AG09319 (cell line): ENCODE measurements at regions not wholly inside any gene's neighbourhood (a gene's known extent, or its start where the extent isn't known, plus 50 kb on each side); places are given as distances from the start of the nearest gene placed in this dataset.

Experiments used
- DNase-seq: peaks from one replicate; pipeline ENCODE4 v3.0.0-alpha.2; 2010; ENCODE audit warnings: low read depth; ENCODE audit errors: extremely low read depth
- TF ChIP-seq, protein P1 (sequence below): IDR thresholded peaks from 2 replicates; pipeline ENCODE4 v1.5.1; 2011; ENCODE audit warnings: low read depth, mild to moderate bottlenecking, inconsistent platforms, low read length, moderate library complexity

DNA sequence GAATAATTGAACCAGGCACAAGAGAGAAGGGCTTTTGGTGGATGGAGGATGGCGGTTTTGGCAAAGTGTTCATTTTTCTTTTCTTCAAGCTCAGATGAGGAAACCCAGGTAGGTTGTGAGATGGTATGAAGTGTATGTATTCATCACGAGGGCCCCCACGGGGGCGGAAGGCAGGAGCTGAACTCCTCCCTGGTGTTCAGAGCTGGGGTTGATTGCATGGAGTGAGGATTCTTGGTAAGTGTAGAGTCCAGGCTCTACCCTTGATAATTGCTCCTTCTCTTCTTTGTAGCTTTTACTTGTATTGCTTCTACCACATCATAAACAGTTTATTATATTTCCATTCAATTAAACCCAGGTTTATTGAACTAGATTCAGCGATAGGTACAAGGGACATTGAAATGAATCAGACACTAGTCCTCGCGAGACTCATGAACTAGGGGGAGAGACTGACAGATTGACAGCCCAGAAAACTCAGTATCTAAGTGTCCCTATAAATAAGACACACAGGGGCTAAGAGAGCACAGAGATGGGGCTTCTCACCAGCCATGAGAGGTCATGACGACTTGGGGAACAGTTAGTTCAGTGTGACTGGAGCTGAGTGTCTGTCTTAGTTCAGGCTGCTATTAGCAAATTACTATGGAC is 116.7 kb upstream of the KLF4 start:
- TF ChIP-seq, protein P1, sequence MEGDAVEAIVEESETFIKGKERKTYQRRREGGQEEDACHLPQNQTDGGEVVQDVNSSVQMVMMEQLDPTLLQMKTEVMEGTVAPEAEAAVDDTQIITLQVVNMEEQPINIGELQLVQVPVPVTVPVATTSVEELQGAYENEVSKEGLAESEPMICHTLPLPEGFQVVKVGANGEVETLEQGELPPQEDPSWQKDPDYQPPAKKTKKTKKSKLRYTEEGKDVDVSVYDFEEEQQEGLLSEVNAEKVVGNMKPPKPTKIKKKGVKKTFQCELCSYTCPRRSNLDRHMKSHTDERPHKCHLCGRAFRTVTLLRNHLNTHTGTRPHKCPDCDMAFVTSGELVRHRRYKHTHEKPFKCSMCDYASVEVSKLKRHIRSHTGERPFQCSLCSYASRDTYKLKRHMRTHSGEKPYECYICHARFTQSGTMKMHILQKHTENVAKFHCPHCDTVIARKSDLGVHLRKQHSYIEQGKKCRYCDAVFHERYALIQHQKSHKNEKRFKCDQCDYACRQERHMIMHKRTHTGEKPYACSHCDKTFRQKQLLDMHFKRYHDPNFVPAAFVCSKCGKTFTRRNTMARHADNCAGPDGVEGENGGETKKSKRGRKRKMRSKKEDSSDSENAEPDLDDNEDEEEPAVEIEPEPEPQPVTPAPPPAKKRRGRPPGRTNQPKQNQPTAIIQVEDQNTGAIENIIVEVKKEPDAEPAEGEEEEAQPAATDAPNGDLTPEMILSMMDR, result no peak
- no peak for DNase-seq

DNA sequence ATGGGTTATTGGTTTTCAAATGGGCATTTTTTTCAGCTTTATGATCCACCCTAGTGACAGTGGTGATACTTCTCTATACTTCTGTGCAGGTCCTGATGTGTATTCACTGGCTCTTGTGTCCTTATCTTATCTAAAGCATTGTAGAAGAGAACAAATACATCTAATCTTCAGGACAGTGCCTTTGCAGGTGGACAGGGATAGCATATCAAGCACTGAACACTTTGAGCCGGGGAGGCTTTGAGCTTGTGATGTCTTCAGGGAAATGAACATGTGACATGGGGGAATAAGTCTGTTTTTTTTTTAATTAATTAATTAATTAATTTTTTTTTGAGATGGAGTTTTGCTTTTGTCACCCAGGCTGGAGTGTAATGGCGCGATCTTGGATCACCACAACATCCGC is 115.5 kb upstream of the KLF4 start:
- TF ChIP-seq, protein P1, result no peak
- no peak for DNase-seq

DNA sequence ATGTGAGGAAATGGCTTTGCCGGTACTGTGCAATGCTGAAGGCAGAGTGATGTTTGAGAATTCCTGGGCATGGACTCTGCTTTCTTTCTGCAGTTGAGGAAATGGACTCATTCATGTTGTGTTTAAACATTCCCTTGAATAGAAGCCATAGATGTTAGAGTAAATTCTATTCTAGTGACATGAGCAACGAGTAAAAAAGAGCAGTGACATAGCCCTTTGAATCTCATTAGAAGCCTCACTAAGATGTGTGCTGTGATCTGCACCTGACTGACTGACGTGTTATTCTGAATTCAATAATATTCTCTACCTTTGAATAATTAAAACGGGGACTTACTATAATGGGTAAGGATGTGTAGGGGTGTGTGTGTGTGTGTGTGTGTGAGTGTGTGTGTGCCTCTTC is 113.7 kb upstream of the KLF4 start:
- TF ChIP-seq, protein P1, result no peak
- no peak for DNase-seq

DNA sequence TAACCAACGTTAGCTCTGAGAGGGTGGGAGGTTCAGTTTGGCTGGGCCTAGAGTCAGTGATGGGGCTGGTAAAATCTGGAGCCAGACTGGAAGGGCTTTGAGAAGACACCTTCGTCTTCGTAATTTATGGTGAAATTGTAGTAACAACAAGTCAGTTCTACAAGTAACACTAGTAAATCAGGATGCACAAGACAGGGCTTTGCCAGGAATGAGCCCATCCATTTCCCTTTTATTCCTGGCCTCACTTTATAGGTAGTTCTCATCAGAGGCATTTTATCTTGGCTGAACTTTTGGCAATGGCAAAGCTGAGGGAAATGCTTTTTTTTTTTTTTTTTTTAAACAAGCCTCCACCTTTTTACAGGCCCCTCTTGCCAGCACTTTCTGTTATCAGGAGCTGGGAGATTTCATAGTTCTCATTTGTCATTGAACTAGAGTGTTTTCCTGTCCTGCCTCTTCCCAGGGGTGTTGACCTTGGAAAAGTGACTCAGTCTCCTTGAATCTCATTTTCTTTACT is 110.5 kb upstream of the KLF4 start:
- DNase-seq, result no peak
- TF ChIP-seq, protein P1, result no peak

DNA sequence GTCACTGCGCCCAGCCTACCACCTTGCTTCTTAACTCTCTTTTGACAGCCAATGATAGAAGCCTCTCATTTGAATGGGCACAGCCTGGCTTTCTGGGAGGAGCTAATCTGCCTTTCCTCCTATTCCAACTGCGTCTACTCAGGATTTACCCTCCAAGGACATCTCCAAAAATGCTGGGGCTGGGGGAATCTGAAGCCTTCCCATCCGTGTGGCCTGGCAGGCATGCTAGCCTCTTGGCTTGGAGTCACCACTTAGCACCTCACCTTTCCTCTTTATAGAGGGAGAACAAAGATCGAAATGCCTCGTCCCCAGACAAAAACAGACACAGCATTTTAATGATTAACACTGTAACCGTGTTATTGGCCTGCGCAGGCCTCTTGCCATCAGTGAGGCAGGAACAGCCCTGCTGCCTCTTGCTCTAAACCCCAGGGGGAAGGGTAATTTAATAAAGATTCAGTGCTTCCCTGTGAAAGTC is 108.2 kb upstream of the KLF4 start:
- TF ChIP-seq, protein P1, result no peak
- DNase-seq, result no peak

DNA sequence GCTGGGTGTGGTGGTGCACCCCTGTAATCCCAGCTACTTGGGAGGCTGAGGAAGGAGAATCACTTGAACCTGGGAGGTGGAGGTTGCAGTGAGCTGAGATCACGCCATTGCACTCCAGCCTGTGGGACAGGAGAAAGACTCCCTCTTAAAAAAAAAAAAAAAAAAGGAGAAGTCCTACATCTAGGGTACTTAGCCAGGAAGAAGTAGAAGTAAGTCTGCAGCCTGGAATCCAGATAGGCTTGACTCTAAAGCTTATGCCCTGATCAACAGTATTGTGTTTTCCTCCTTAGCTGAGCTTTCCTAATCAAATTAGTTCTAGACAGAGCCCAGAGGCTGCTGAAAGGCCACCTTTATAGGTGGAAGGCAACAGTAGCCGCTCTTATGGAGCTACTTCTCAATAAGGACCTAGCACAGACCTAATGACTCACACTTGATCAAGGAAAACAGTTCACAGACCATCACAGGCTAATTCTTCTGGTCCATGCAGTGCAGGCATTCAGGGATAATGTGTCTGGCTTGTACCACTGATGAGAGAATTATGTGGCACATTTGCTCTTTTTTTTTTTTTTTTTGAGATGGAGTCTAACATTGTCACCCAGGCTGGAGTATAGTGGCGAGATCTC is 105.5 kb upstream of the KLF4 start:
- TF ChIP-seq, protein P1, result no peak
- DNase-seq, result no peak

DNA sequence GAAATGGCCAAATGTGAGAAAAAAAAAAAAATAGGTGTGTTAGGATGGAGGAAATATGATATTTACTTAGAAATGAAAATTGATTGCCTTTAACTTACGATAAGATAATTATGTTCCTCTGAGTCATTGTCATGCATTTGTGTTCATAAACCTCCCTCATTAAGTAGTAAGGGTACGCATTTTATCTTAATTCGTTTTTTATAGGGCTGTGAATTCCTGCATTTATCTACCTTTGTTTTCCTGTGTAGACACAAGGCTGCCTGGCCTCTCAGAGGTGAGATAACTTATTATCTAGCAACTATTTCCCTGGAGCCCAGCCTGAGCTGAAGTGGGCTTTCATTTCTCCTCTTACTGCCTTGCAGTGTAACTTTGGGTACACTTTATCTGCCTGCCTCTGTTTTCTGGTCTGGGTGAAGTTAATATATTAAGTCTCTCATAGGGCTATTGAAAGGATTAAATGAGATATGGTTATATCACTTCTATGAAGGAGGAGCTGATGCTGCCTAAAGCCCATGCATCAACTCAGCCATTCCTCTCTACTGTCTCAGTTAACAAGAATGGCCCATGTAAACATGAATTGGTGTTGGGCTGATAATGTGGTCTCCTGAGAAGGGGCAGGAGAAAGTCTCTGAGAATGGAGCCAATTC is 103.8 kb upstream of the KLF4 start:
- DNase-seq, result no peak
- TF ChIP-seq, protein P1, result no peak
